Psoas muscle (tissue), 7 donors: ENCODE measurements at regions not wholly inside any gene's neighbourhood (a gene's known extent, or its start where the extent isn't known, plus 50 kb on each side); places are given as distances from the start of the nearest gene placed in this dataset.

Experiments used
- ATAC-seq, 4 donors: fragments of 200-7000 bp; cut with Tn5 transposase; one replicate each; pipeline ENCODE4 v1.9.1; 2020; ENCODE audit warnings: moderate library complexity in 3 of 4, mild to moderate bottlenecking in 2 of 4
- DNase-seq, 2 donors: peaks; one replicate each; pipeline ENCODE4 v3.0.0-alpha.2; 2020
- H3K27ac ChIP-seq: fragments of 200-600 bp; one replicate; pipeline ENCODE4 v1.8.0; 2022
- H3K27me3 ChIP-seq, 3 donors: fragments of 200-600 bp in 1 of 3; one replicate each; pipeline versions ENCODE4 v1.6.1 to v1.8.0; 2013 to 2022; ENCODE audit warnings: low read length in 2 of 3, mild to moderate bottlenecking in 2 of 3, moderate library complexity in 1 of 3; ENCODE audit not compliant: insufficient read depth in 3 of 3
- H3K36me3 ChIP-seq, 2 donors: fragments of 200-600 bp in 1 of 2; one replicate each; pipeline versions ENCODE4 v1.6.1 to v1.8.0; 2013 to 2022; ENCODE audit warnings: low read depth in 1 of 2, mild to moderate bottlenecking in 1 of 2, moderate library complexity in 1 of 2; ENCODE audit not compliant: insufficient read depth in 1 of 2
- H3K4me1 ChIP-seq: fragments of 200-600 bp; one replicate; pipeline ENCODE4 v1.8.0; 2022
- H3K4me3 ChIP-seq: fragments of 200-600 bp; one replicate; pipeline ENCODE4 v1.8.0; 2022; ENCODE audit warnings: mild to moderate bottlenecking
- H3K9me3 ChIP-seq: fragments of 200-600 bp; one replicate; pipeline ENCODE4 v1.8.0; 2022
- CTCF ChIP-seq: fragments of 200-600 bp; IDR thresholded peaks from one replicate; pipeline ENCODE4 v1.8.0; 2022; ENCODE audit warnings: antibody characterized with exemption
- WGBS, 3 donors: extraction: QIAGEN DNeasy Blood & Tissue Kit; methylation state at CpG; one replicate each; pipeline versions ENCODE4 v1.1.6 to v1.1.7; 2013; 5-methylcytosine and 5-hydroxymethylcytosine counted together
- intact Hi-C, 2 donors: fragments of 100-400 bp; cut with DNase I; formaldehyde crosslinking; loops; one replicate each; pipeline versions ENCODE4 v1.11.0 to v1.14.2; 2022
- donor health status: healthy with polysubstance abuse.
- donor health status: DM: no; HTN: no; CAD: no; lungs with moderate emphysema.
- donor health status: Bipolar disorder and iron deficiency.
- donor health status: healthy.
- donor health status: DM: yes; HTN: yes; CAD: no.
- donor health status: DM: no; HTN: no; CAD: no.
- donor health status: DM: yes; HTN: yes; CAD: no.

- Histone ChIP-seq H3K4me3 (no peak overlapping the region), H3K36me3 (no peaks in the 10 kb centered on the region), H3K27me3 (no peaks in the 10 kb centered on the region), H3K4me1 (no peaks in the 10 kb centered on the region), H3K9me3 (no peaks in the 10 kb centered on the region), H3K27ac (no peak overlapping the region)
- 95% methylated on average over 6 of the region's 6 CpGs for WGBS, 3 donors
- no peak for ATAC-seq
- DNase-seq, result no peak
- no peak for TF ChIP-seq CTCF
- intact Hi-C loops, result no loop called here
These were observed 416.0 kb upstream of the GALNTL6 start for GRCh38 chr4:171397175-171397574.

GRCh38 chr4:171390626-171391025, 422.6 kb upstream of the GALNTL6 start:
- H3K4me1 ChIP-seq, result no peaks in the 10 kb centered on the region
- H3K27me3 ChIP-seq, result no peaks in the 10 kb centered on the region
- ATAC-seq (no peak), DNase-seq (no peak)
- 46 to 52% (median 48%) methylated on average over 3 of the region's 3 CpGs for WGBS, 3 donors
- H3K4me3 ChIP-seq, result no peak overlapping the region
- TF ChIP-seq CTCF, result no peak
- no peak overlapping the region for H3K27ac ChIP-seq
- H3K9me3 ChIP-seq, result no peaks in the 10 kb centered on the region
- intact Hi-C loops, result no loop called here
- H3K36me3 ChIP-seq, result no peaks in the 10 kb centered on the region

GRCh38 chr4:171378323-171378722, 434.9 kb upstream of the GALNTL6 start:
- no peaks in the 10 kb centered on the region for H3K36me3 ChIP-seq
- no peaks in the 10 kb centered on the region for H3K4me1 ChIP-seq
- intact Hi-C loops, result no loop called here
- no peak overlapping the region for H3K27ac ChIP-seq
- no peak for DNase-seq
- H3K9me3 ChIP-seq, result no peaks in the 10 kb centered on the region
- no peak for ATAC-seq
- H3K4me3 ChIP-seq, result no peak overlapping the region
- H3K27me3 ChIP-seq, result no peaks in the 10 kb centered on the region
- no peak for TF ChIP-seq CTCF

- 65 to 83% (median 79%) methylated on average over 1 of the region's 1 CpG for WGBS, 3 donors
- no peaks in the 10 kb centered on the region for H3K27me3 ChIP-seq
- no peak overlapping the region for H3K27ac ChIP-seq
- no peaks in the 10 kb centered on the region for H3K4me1 ChIP-seq
- no peak for ATAC-seq
- intact Hi-C loops, result no loop called here
- H3K4me3 ChIP-seq, result no peak overlapping the region
- H3K9me3 ChIP-seq, result no peaks in the 10 kb centered on the region
- no peaks in the 10 kb centered on the region for H3K36me3 ChIP-seq
- no peak for TF ChIP-seq CTCF
- no peak for DNase-seq
These were observed 436.5 kb upstream of the GALNTL6 start for GRCh38 chr4:171376724-171377123.

GRCh38 chr4:171353535-171353934, 459.7 kb upstream of the GALNTL6 start:
- ATAC-seq, result no peak
- no peak overlapping the region for H3K27ac ChIP-seq
- no peak for DNase-seq
- H3K4me1 ChIP-seq, result no peaks in the 10 kb centered on the region
- H3K9me3 ChIP-seq, result no peaks in the 10 kb centered on the region
- no peaks in the 10 kb centered on the region for H3K27me3 ChIP-seq
- no peaks in the 10 kb centered on the region for H3K36me3 ChIP-seq
- intact Hi-C loops, result no loop called here
- TF ChIP-seq CTCF, result no peak
- no peak overlapping the region for H3K4me3 ChIP-seq
